RWPE1 (cell line): ENCODE measurements at regions not wholly inside any gene's neighbourhood (a gene's known extent, or its start where the extent isn't known, plus 50 kb on each side); places are given as distances from the start of the nearest gene placed in this dataset.

ENCODE experiments used
- CTCF ChIA-PET: fragments of 350-600 bp; sonication (Branson Sonifier 250); formaldehyde crosslinking; extraction: SDS; loops from one replicate; lab custom pipeline; 2021; lab: Yijun Ruan, JAX
- POLR2A ChIA-PET: fragments of 400-600 bp; formaldehyde crosslinking; extraction: SDS; loops from one replicate; lab custom pipeline; 2020; ENCODE audit warnings: antibody characterized with exemption; ENCODE audit not compliant: low non-redundant PET; lab: Yijun Ruan, JAX
- DNase-seq: peaks from one replicate; pipeline ENCODE4 v3.0.0; 2012; ENCODE audit warnings: low spot score
- H3K27ac ChIP-seq: fragments of 450-650 bp; 2 replicates; pipeline ENCODE4 v1.5.1; 2017
- TF ChIP-seq, protein P1 (sequence below): fragments of 450-650 bp; conservative IDR thresholded peaks from 2 replicates; pipeline ENCODE4 v1.5.1; 2017; ENCODE audit warnings: low read depth, mild to moderate bottlenecking

DNA sequence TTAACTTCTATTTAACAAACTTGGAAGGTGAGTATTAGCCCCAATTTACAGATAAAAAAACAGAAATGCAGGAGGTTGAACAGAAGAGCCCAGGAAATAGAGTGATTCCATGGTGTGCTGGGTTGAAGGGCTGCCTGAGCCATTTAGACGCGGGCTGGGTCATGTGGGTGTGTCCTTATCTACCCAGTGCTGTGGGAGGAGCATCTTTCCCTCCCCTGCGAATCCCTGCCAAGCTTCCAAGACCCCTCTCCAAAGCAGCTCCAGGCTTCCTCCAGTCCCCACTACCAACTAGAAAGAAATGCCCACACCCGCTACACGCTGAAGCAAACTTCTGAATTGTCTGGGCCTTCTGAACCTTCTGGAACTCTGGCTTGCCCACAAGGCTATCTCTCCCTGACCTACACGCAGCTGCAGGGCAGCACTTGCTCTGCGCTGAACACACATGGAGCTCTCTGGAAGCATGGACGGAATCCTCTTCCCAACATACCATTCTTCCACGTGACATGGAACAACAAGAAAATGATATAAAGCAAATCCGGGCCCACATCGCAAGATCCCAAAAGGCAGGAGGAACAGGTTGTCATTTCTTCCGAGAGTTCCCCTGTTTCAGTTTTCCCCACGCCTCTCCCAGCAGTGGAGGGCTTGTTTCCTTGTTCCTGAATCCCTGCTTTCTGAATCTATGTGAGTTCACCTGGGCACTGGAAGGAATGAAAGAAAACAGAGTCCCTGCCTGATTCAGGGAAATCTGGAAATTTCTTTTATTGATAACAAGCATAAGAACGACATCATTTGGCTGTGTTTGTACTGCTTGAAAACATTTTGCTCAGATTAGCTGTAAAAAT is 562.7 kb upstream of the ID2 start:
- no peak overlapping the region for H3K27ac ChIP-seq
- ChIA-PET CTCF (interaction anchor here (0.6 kb wide), 1 partner anchor 535 kb away, joined by 3 read pairs; no protein-coding TSS in a partner anchor), POLR2A (no interaction called here)
- DNase-seq = no peak
- TF ChIP-seq, protein P1, sequence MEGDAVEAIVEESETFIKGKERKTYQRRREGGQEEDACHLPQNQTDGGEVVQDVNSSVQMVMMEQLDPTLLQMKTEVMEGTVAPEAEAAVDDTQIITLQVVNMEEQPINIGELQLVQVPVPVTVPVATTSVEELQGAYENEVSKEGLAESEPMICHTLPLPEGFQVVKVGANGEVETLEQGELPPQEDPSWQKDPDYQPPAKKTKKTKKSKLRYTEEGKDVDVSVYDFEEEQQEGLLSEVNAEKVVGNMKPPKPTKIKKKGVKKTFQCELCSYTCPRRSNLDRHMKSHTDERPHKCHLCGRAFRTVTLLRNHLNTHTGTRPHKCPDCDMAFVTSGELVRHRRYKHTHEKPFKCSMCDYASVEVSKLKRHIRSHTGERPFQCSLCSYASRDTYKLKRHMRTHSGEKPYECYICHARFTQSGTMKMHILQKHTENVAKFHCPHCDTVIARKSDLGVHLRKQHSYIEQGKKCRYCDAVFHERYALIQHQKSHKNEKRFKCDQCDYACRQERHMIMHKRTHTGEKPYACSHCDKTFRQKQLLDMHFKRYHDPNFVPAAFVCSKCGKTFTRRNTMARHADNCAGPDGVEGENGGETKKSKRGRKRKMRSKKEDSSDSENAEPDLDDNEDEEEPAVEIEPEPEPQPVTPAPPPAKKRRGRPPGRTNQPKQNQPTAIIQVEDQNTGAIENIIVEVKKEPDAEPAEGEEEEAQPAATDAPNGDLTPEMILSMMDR = no peak

DNA sequence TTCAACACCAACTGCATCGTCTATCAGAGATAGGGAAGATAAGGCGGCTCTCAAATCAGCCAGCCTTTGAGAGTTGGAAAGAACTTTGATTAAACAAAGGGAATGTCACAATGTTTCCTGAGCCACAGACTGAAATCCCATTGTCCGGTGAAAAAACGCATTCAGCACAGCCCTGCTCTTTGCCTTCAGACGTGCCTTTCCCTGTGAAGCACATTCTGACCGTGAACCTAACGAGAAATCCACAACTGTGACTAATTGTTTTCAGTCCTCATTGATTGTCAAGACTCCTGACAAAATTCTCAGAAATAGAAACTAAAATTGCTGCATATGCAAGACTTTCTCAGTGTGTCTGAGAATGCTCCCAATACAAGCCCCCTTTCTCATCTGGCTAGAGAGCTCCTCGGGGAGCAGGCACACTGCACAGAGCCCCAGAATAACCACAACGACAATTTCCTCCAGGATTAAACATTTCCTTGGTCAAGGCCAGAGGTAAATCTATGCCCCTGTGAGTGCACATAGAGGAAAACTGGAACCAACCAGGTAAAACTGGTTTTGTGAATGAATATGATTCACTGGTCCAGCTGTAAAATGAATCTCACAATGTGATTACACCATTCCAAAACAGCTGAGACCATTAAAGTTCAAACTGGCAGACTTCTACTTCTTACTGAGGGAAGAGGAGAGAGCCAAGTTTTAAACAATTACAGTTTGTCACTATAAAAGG is 561.9 kb upstream of the ID2 start:
- TF ChIP-seq, protein P1 = no peak
- ChIA-PET CTCF (interaction anchor here (0.6 kb wide), 1 partner anchor 90 kb away, joined by 3 read pairs; no protein-coding TSS in a partner anchor), POLR2A (interaction anchor here (0.7 kb wide), 1 partner anchor 198 kb away, joined by 3 read pairs; no protein-coding TSS in a partner anchor)
- H3K27ac ChIP-seq = no peak overlapping the region
- peak; percentile 11 for DNase-seq

DNA sequence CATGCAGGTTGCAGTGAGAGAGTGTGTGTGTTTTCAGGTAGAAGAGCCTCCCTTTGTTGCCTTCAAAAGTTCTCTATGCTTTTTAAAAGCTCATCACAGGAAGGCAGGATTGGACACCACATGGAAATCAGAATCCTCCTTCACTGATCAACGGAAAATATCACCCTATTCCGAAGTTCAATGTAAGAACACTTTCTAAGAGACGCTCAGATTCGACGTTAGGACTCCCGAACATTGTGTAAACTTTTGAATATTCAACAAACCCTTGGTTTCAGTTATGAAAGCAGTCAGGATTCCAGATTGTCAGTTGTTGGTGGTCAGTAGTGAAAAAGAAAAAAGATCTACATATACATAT is 561.4 kb upstream of the ID2 start:
- TF ChIP-seq, protein P1 = no peak
- ChIA-PET POLR2A (interaction anchor here (0.7 kb wide), 1 partner anchor 198 kb away, joined by 3 read pairs; no protein-coding TSS in a partner anchor), CTCF (interaction anchor here (0.6 kb wide), 1 partner anchor 89 kb away, joined by 3 read pairs; no protein-coding TSS in a partner anchor)
- H3K27ac ChIP-seq = no peak overlapping the region
- DNase-seq = no peak

DNA sequence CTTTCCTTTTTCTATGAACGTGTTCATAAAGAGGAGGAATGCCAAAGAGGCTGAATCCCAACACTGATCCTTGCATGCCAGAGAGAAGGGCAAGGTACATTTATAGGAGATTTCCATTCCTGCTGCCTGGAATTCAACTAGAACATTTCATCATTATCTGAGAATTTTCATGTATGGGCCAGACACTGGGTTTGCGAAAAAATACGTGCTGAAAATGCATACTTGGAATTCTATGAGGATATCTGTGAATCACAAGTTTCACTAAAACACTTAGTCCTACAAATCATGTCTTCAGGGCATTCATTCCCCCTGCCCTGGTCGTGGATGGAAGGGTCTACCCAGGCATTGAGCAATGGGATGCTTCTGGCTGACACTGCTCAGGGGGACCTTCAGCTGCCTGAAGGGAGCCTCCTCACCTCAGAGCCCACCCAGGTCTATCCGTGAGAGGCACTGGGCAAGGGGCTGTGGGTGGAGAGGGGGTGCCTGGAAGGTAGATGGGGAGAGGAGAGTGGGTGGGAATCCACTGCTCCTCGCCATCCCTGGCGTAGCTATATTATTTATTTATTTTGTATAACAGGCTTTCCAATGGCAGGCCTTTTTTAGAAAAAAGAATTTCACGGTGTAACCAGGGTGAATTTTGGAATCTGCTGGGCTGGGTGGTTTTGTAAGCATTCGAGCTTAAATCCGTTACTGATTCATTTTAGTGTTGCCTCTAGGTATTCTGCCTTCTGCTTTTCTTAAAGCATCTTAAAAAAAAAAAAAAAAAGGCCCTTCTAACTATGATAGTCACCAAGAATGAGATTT is 560.6 kb upstream of the ID2 start:
- peak overlapping the region; percentile 77 for H3K27ac ChIP-seq
- POLR2A ChIA-PET = interaction anchor here (0.7 kb wide), 1 partner anchor 12 kb away, joined by 6 read pairs; no protein-coding TSS in a partner anchor
- TF ChIP-seq, protein P1 = no peak
- CTCF ChIA-PET = no interaction called here
- no peak for DNase-seq

DNA sequence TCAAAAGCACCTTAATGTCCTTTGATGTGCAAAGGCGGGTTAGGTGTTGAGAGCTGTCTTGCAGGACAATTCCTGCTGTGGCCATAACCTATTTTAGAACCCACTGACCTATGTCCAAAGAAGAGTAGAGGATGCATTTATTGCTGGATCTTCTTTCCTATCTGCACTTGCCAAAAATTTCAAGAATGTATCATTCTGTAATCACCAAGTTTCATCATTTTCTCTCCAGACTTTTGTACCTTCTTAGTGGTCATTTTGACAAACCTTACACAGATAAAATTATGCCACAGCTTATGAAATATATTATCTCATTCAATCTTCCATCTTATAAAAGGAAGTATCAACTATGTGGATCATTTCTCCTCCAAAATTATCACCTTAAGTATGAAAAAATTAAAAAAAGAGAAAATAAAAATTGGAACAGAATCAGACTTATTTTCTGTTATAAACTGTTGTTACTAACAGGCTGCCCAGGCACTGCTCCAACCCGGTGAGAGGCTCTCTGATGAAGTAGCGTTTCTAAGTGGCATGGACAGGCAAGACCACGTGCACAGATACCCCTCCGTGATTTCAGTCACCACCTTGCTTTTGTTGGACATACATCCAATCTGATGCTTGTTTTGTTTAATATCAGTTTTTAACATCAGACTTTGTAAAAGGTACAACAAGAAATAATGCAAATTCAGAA is 559.9 kb upstream of the ID2 start:
- CTCF ChIA-PET = no interaction called here
- DNase-seq = no peak
- H3K27ac ChIP-seq = peak overlapping the region; percentile 17; the same call in 1 of the 2 replicates
- TF ChIP-seq, protein P1 = no peak
- POLR2A ChIA-PET = interaction anchor here (0.7 kb wide), 1 partner anchor 13 kb away, joined by 6 read pairs; no protein-coding TSS in a partner anchor
